ENCODE measurements at regions not wholly inside any gene's neighbourhood (a gene's known extent, or its start where the extent isn't known, plus 50 kb on each side); places are given as distances from the start of the nearest gene placed in this dataset.

DNA sequence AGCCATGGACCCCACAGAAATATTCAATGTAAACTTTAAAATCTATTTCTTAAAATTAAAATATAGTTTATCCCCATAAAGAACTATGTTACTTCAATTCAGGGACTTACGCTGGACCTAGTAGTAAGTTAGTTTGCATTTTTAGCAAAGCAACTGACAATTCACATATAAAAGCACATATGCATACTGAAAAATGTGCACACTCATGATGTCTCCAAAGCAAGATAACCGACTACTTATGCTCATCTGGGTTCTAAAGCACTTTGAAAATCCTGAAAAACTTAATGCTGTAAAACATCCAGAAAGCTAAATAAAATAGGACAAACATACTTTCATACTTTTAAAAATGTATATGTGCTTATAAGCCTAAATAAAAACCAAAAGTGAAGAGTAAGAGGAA is 264.4 kb upstream of the GAS1 start:
- no peak for DNase-seq

- no peak for DNase-seq
Observed at GRCh38 chr9:87212605-87213021, 265.3 kb upstream of the GAS1 start.

DNA sequence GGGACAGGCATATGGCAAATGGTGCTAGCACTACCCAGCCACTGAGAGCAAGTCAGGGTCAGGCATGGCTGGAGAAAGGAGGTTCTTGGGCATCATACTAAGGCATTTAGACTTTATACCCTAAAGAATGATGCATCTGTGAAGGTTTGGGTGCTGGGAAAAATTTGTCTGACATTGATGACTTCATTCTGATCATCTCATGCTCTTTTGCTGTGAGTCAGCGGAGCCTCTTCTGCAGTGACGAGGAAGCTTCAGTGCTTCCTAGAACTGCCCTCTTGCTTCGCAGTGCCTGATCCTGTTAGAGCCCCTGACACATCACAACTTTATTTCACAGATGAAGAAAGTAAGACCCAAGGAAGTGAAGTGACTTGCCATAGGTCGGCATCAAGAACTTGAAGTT is 266.6 kb upstream of the GAS1 start:
- DNase-seq: no peak

DNA sequence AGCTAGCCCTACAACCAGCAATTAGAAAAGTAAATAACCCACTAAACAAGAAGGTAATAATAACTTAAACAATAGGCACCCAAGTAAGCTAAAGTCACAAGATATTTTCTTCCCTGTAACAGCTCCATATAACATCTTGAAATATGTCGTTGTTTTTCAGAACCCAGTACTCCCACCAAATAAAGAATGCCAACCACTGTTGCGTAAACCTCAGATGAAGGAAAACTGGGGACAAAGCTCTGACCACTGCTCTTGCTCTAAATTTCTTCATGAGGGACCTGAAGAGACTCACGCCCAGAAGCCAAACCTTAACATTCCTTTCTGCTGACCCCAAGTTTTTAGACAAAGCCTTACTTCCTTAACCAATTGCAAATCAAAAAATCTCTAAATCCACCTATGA is 267.7 kb upstream of the GAS1 start:
- DNase-seq: no peak

DNA sequence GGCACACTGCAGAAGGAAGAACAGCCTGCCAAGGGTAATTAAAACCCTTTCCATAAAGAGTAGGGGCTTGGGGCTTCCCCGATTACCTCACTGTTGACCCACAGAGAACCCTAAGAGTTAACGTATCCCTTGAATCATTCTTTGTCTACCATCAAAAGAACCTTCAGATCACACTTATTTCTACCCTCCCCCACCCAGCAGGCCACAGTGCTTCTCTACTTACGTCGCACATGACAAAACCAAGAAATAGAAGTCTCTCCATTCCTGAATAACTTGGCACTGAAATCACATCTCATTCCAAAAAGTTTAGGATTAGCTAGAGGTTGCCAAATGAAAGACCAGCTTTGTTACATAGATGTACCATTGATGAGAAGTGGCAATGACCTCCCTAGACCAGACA is 268.7 kb upstream of the GAS1 start:
- DNase-seq: no peak

DNA sequence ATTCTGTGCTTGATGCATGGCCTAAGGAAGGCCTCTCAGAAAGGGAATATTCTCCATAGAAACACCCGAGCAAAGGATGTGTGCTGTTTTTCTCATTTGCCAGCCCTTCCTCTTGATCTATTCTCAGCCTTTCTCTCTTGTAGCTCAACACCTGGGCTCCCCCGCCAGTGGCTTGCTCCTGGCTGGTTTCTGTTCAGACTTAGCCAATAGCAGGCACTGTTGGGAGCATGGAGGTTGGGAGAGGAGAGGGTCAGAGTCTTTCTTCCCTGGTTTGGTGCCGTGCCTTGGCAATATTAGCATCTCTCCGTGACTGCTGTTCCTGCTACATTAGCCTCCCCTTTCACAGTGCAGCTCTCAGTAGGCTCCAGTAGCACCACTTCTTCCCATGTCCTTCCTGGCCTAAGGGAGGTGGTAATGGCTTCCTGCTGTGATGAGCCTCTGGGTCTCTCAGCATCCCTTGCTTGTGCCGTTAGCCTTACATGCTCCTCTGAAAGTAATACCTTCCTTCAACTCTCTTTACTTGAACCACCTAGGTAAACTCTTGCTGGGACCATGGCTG is 269.7 kb upstream of the GAS1 start:
- DNase-seq: no peak

GRCh38 chr9:87223392-87224246 is 274.0 kb upstream of the DAPK1 start:
- no peak for DNase-seq

GRCh38 chr9:87226896-87227295 is 270.8 kb upstream of the DAPK1 start:
- no peak for DNase-seq

DNA sequence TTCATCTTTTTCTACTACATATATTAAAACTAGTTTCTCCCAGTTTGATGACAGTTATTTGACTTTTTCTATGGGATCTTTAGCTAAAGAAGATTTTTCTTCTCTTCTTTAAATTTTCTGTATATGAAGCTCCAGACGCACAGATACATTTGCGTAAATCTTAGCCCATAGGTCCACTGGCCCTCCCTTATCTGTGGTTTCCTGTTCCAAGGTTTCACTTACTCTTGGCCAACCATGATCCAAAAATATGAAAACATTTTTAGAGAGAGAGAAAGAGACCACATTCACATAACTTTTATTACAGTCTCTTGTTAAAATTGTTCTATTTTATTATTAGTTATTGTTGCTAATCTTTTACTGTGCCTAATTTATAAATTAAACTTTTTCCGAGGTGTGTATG is 270.2 kb upstream of the DAPK1 start:
- no peak for DNase-seq

DNA sequence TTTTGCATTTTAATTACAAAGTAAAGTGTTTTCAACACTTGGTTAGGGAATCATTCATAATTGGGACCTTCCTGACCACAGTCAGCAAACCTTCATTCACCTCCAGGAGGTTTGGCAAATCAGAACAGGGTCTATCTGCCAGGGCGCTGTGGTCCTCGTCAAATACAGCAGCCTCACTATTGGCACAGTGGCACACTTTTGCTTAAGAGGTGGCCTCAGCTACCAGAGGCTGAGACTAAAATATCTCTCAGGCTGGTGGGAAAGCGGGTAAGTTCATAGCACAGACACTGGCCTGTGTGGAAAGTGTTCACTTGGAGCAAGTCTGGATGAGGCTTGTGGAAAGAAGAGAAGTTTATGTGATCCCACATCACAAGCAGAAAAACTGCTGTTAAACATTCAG is 268.6 kb upstream of the DAPK1 start:
- DNase-seq: no peak

- DNase-seq: no peak
Observed at GRCh38 chr9:87233431-87233830, 264.2 kb upstream of the DAPK1 start.

DNA sequence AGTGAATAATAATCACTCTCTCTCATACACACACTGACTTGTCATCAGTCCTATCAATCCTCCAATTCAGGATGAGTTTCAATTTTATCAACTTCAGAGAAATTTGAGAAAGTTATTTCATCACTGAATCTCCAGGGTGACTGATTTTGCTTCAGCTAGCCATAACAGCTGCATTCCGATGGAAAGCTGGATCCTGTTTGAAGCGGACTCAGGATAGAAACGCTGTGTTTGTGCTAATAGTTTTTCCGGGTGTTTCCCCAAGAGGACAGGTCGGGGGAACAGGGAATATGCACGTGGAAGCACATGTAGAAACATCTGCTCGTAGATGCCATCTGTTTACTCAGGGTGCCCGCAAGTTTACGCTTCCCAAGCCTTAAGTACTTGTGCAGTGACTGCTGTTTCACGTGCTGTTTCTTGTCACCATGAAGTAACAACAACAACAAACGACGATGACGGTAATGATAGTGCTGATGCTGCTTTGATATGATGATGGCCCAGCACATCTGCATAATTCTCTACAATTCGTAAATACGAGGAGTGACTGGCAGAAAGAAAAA is 263.7 kb upstream of the DAPK1 start:
- no peak for DNase-seq

GRCh38 chr9:87234854-87235253 is 262.8 kb upstream of the DAPK1 start:
- no peak for DNase-seq

- no peak for DNase-seq
Observed at GRCh38 chr9:87236546-87236945, 261.1 kb upstream of the DAPK1 start.

DNA sequence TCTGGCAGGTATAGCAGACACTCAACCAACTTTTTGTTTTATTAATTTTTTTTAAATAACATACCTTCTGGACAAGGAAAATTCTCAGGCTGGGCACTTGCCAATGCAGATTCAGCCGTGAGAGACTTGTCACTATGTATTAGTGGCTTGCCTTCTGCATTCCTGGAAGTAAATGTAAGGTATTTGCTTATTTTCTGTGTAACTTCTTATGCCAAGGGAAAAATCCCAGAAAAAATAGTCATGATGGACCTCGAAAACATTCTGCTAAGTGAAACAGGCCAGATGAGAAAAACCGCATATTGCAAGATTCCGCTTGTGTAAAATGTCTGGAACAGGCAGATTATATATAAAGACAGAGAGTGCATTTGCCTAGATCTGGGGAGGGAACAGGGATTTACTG is 260.3 kb upstream of the DAPK1 start:
- no peak for DNase-seq

GRCh38 chr9:87238545-87238944 is 259.1 kb upstream of the DAPK1 start:
- DNase-seq: no peak

DNA sequence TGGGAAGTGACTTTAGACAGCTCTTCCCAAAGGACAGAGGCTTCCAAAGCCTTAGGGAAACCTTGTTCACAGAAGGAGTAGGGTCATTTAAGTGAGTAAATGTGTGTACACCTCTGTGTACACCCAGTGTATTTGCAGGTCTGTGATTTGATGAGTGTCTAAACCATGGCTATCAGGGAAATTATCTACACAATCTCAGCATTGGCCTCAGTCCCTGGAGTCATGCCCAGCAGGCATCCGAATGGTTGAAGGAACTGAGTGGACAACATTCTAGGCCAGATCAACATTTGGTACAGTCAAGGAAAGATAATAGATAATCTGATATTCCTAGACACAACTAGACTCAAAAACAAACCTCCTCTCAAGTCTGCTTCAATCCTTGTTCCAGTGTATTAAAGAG is 258.4 kb upstream of the DAPK1 start:
- DNase-seq: no peak

DNA sequence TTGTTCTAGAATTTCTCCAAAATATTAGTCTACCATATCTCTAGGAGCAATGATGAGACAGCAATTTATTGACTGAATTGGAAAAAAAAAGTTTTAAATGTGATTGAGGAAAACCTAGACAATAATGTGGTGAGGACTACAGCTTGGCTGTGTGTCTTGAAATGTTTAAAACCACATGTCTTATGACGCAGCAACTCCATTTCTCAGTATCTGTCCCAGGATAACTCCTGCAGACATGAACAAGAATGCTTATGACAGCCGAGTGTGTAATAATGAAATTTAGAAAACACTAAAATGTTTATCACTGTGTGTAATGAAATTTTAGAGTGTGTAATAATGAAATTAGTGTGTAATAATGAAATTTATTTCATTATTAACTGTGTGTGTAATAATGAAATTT is 254.1 kb upstream of the DAPK1 start:
- no peak for DNase-seq

DNA sequence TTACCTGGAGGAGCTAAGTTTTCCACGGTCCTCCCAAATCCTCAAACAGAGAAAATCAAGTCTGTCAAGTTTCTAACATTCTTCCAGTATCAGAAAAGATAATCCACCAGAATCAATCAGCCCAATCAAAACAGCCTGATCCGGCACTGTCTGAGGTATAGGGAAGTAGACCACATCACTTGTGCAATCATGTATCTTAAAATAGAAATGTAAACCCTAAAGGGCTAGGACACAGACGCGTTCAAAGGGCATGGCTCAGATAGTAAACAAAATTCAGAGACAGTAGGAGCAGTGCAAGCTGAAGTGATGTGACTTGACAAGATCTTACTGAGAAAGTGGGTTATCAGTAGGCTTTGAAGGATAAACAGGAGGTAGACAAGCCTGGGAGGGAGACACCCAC is 252.4 kb upstream of the DAPK1 start:
- no peak for DNase-seq

GRCh38 chr9:87247097-87247496 is 250.6 kb upstream of the DAPK1 start:
- no peak for DNase-seq

GRCh38 chr9:87249029-87249428 is 248.6 kb upstream of the DAPK1 start:
- DNase-seq: no peak

DNA sequence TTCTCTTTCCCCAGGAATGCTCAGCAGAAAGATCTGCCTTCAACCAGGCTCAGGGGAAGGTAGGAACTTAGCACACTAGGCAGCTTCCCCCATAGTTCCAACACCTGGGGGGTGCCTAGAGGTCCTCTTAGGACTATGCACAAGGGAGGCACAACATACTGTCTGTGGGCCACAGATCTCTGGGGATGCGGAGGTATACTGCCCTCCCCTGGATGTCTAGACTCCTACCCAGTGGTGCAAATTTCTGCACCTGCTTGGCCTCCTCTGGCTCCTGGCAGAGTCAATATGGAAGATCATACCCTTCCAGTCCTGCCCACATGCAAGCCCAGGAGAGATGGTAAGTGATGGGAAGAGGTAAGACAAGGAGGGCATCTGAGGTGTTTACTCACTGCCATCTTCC is 247.5 kb upstream of the DAPK1 start:
- DNase-seq: no peak

- no peak for DNase-seq
Observed at GRCh38 chr9:87255431-87256155, 242.1 kb upstream of the DAPK1 start.

DNA sequence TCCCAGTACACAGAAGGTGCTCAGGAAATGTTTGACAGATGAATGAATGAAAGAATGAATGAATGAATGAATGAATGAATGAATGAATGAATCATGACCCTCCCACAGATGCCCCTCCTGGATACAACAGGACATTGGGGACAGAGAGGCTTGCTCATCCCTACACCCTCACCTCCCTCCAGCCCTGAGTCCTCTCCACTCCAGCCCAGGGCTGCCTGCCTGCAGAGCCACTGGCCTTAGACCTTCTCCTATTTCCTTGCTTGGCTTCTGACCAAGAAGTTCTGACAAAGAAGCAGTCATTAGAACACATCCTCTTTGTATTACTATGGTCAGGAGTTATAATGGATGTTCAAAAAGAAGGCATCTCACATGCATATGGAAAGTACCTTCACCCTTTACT is 240.7 kb upstream of the DAPK1 start:
- DNase-seq: no peak

Measured in activated CD8-positive, alpha-beta memory T cell treated with anti-CD3 and anti-CD28 coated beads for 24 hours (primary cell).